PFSK-1 (cell line): ENCODE measurements at regions not wholly inside any gene's neighbourhood (a gene's known extent, or its start where the extent isn't known, plus 50 kb on each side); places are given as distances from the start of the nearest gene placed in this dataset.

Source experiments
- FOXP2 ChIP-seq: optimal IDR thresholded peaks from 2 replicates; pipeline ENCODE3; 2011; ENCODE audit warnings: borderline replicate concordance, control low read depth, inconsistent platforms; ENCODE audit not compliant: insufficient read depth; ENCODE audit errors: extremely low read length, extremely low read depth
- POLR2AphosphoS5 ChIP-seq: IDR thresholded peaks from 2 replicates; pipeline ENCODE4 v1.6.1; 2012; ENCODE audit warnings: low read depth, mild to moderate bottlenecking, control low read depth, low read length, moderate library complexity
- SIN3A ChIP-seq: IDR thresholded peaks from 2 replicates; pipeline ENCODE4 v1.6.1; 2012; ENCODE audit warnings: mild to moderate bottlenecking, low read length, moderate library complexity, borderline replicate concordance; ENCODE audit not compliant: insufficient read depth
- TAF1 ChIP-seq: IDR thresholded peaks from 2 replicates; pipeline ENCODE4 v1.6.1; 2012; ENCODE audit warnings: low read length, control low read depth, borderline replicate concordance; ENCODE audit not compliant: insufficient read depth
- TF ChIP-seq, protein P1 (sequence below), 2 experiments: IDR thresholded peaks; 2 replicates each; pipeline versions ENCODE4 v1.6.1 to v1.8.0; 2011 to 2012; ENCODE audit warnings: low read depth in 2 of 2, low read length in 2 of 2, control low read depth in 1 of 2, inconsistent platforms in 1 of 2, mild to moderate bottlenecking in 1 of 2, moderate library complexity in 1 of 2; ENCODE audit not compliant: insufficient read depth in 1 of 2

DNA sequence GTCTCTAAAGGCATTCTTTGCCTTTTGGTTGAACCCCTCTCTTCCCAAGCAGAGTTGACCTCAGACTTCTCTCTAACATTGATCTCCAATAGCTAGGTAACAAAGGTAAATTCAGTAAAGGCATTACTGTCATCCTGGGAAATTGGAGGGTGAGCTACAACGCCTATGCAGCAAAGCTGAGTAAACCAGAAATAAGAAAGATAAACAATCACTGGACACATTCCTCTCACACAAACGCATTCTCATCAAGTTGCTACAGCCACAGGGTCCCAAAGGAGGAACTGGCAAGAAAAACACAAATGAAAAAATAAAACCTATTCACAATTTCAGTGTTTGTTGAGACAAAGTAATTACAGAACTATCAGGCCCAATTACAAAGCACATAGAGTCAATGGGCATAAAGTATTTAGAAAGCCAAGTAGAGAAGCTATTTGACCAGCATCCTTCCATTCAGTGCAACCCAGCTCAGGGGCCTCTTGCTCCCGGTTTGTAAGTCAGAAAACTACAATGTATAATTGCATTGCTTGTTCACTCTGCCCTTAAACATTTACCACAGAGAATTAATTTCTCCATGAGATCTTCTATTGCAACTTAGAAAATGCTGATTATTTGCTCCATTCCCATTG, 967.7 kb downstream of the PCDH7 start:
- TF ChIP-seq POLR2AphosphoS5 (no peak), FOXP2 (no peak), TAF1 (no peak), SIN3A (no peak)
- TF ChIP-seq, protein P1, sequence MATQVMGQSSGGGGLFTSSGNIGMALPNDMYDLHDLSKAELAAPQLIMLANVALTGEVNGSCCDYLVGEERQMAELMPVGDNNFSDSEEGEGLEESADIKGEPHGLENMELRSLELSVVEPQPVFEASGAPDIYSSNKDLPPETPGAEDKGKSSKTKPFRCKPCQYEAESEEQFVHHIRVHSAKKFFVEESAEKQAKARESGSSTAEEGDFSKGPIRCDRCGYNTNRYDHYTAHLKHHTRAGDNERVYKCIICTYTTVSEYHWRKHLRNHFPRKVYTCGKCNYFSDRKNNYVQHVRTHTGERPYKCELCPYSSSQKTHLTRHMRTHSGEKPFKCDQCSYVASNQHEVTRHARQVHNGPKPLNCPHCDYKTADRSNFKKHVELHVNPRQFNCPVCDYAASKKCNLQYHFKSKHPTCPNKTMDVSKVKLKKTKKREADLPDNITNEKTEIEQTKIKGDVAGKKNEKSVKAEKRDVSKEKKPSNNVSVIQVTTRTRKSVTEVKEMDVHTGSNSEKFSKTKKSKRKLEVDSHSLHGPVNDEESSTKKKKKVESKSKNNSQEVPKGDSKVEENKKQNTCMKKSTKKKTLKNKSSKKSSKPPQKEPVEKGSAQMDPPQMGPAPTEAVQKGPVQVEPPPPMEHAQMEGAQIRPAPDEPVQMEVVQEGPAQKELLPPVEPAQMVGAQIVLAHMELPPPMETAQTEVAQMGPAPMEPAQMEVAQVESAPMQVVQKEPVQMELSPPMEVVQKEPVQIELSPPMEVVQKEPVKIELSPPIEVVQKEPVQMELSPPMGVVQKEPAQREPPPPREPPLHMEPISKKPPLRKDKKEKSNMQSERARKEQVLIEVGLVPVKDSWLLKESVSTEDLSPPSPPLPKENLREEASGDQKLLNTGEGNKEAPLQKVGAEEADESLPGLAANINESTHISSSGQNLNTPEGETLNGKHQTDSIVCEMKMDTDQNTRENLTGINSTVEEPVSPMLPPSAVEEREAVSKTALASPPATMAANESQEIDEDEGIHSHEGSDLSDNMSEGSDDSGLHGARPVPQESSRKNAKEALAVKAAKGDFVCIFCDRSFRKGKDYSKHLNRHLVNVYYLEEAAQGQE (IDR thresholded peaks at IDR 0.05; ENCODE audit: insufficient read depth in 1 of 2, low read depth in 2 of 2, low read length in 2 of 2) = no peak

DNA sequence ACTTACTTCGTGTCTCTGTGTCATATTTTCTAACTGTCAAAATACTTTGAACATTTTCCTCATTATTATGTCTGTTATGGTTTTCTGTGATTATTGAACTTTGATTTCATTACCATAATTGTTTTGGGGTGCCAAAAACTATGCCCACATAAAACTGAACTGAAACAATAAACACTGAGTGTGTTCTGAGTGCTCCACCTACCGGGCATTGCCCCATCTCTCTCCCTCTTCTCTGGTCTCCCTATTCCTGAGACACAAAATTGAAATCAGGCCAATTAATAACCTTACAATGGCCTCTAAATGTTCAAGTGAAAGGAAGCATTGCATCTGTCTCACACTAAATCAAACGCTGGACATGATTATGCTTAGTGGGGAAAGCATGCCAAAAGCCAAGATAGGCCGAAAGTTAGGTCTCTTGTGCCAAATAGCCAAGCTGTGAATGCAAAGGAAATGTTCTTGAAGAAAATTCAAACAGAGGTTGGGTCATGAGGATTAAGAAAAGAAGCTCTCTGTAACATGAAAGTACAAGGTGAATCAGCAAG, 972.3 kb downstream of the PCDH7 start:
- TF ChIP-seq SIN3A (no peak), FOXP2 (no peak), TAF1 (no peak)

DNA sequence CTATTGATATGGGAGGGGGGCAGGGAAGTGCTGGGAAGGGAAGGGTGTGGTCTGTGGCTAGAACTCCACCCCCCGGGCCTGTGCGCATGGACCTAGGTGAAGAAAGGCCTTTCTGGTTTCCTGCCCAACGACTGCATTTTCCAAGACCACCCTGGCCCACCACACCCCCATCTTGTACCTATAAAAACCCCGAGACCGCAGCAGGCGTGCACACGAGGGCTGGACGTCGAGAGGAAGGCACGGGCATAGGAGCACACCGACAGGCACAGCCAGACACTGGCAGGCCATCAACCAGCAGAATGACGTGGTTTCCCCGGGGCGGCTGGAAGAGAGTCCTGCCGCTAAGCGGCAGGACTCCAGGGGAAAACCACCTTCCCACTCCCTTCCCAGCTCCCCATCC, 981.1 kb downstream of the PCDH7 start:
- TF ChIP-seq POLR2AphosphoS5 (no peak), FOXP2 (no peak), TAF1 (no peak), SIN3A (no peak)
- TF ChIP-seq, protein P1 (IDR thresholded peaks at IDR 0.05; ENCODE audit: insufficient read depth in 1 of 2, low read depth in 2 of 2, low read length in 2 of 2) = no peak

DNA sequence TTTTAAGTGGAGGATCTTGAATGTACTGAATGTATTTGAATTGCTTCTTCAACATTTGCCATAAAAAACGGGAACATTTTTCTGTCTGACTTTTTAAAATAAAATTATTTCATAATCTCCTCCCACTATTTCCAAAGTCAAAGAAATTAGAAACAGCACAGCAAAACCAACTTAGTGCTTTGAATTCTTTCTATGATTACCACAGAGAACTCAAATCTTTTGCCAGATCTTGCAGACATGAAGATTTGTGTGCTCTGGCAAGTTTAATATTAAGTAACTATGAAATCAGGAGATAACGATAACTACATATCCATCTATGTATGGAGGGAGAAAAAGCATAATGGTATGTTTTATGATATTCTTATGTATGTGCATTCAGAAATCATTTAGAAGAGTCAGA, 982.2 kb downstream of the PCDH7 start:
- TF ChIP-seq, protein P1 (IDR thresholded peaks at IDR 0.05; ENCODE audit: insufficient read depth in 1 of 2, low read depth in 2 of 2, low read length in 2 of 2) = no peak
- no peak for TF ChIP-seq POLR2AphosphoS5
- TF ChIP-seq SIN3A = no peak
- no peak for TF ChIP-seq FOXP2
- TF ChIP-seq TAF1 = no peak

DNA sequence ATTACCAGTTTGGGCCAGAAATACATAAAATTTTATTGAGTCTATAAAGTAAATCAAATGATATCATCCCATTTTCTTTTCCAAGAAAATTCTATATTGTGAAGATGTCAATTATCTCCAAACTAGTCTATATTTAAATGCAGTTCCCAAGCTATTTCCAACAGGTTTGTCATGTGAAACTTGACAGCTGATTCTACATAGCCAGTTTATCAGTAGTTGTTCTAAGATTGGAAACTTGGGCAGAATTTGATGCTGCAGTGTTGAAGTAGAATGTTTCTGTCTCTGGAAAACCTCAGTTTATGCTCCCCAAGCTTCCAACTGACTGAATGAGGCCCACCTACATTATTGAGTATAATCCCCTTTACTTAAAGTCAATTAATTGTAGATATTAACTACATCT, 994.1 kb downstream of the PCDH7 start:
- no peak for TF ChIP-seq FOXP2

DNA sequence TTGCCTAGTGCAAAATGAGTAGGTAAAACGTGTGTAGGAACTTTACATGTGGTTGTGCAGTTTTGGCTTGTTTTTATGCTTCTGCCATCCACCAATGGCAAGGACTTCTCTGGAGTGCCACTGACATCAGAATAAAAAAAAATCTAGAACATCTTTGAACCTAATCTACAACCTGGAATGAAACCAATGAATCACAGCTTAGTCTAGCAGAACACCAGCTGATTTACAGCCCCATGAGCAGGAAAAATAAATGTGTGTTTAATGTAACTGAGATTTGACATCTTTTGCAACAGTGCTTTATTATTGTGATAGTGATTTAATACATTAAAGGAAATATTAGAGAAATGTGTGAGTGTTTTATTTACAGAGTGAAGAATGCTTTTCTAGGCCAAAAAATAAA, 995.1 kb downstream of the PCDH7 start:
- TF ChIP-seq, protein P1 (IDR thresholded peaks at IDR 0.05; ENCODE audit: insufficient read depth in 1 of 2, low read depth in 2 of 2, low read length in 2 of 2) = no peak
- TF ChIP-seq FOXP2 = no peak
- TF ChIP-seq POLR2AphosphoS5 = no peak
- TF ChIP-seq TAF1 = no peak
- TF ChIP-seq SIN3A = no peak
